GM13977 (cell line): ENCODE measurements at regions not wholly inside any gene's neighbourhood (a gene's known extent, or its start where the extent isn't known, plus 50 kb on each side); places are given as distances from the start of the nearest gene placed in this dataset.

Experiments
- DNase-seq: peaks from one replicate; pipeline ENCODE4 v3.0.0; 2012; ENCODE audit warnings: low spot score
- CTCF ChIP-seq: IDR thresholded peaks from 2 replicates; pipeline ENCODE4 v1.5.1; 2012; ENCODE audit warnings: mild to moderate bottlenecking, control low read depth; ENCODE audit not compliant: insufficient read depth; ENCODE audit errors: extremely low read depth, missing control alignments
- in situ Hi-C: fragments of 300-500 bp; cut with MboI; formaldehyde crosslinking; loops from one replicate; pipeline ENCODE4 v1.12.0; 2022; ENCODE audit warnings: low sequenced_read_pairs, low pct_unique_long_range_greater_than_20kb, mixed read lengths, inconsistent platforms; ENCODE audit not compliant: unreplicated experiment

DNA sequence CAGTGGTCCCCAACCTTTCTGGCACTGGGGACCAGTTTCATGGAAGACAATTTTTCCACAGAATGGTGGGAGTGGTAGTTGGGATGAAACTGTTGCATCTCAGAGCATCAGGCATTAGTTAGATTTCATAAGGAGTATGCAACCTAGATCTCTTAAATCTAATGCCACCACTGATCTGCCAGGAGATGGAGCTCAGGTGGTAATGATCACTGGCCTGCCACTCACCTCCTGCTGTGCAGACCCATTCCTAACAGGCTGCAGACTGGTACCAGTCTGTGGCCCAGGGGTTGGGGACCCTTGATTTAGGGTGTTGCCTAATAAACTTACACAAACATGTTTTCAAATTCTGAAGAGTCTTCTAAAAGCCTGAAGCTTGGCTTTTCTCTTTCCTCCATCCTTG, 261.3 kb downstream of the CDH19 start:
- TF ChIP-seq CTCF: no peak
- in situ Hi-C loops: no loop called here
- no peak for DNase-seq

DNA sequence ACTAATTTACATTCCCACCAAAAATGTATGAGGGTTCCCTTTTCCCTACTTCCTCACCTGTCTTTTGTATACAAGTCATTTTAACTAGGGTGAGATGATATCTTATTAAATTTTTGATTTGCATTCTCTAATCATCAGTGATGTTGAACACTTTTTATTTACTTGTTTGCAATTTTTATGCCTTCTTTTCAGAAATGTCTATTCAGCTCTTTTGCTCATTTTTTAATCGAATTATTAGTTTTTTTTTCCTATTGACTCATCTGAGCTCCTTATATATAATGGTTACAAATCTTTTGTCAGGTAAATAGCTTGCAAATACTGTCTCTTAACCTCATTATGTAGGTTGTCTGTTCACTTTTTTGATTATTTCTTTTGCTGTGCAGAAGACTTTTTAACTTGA, 269.4 kb downstream of the CDH19 start:
- DNase-seq: no peak
- in situ Hi-C loops: no loop called here
- TF ChIP-seq CTCF: no peak

GRCh38 chr18:66329716-66330115, 274.2 kb downstream of the CDH19 start:
- DNase-seq: no peak
- no peak for TF ChIP-seq CTCF
- in situ Hi-C loops: no loop called here

- in situ Hi-C loops: no loop called here
- no peak for TF ChIP-seq CTCF
These were observed 275.5 kb downstream of the CDH19 start for GRCh38 chr18:66328296-66328878.

GRCh38 chr18:66325251-66325650, 278.6 kb downstream of the CDH19 start:
- in situ Hi-C loops: no loop called here
- DNase-seq: no peak
- no peak for TF ChIP-seq CTCF

More at GRCh38 chr18:66328296-66328878, 275.5 kb downstream of the CDH19 start:
- DNase-seq: no peak

- no peak for TF ChIP-seq CTCF
- no peak for DNase-seq
- in situ Hi-C loops: no loop called here
These were observed 279.3 kb downstream of the CDH19 start for GRCh38 chr18:66324616-66325015.
